ENCODE measurements at regions not wholly inside any gene's neighbourhood (a gene's known extent, or its start where the extent isn't known, plus 50 kb on each side); places are given as distances from the start of the nearest gene placed in this dataset.

DNA sequence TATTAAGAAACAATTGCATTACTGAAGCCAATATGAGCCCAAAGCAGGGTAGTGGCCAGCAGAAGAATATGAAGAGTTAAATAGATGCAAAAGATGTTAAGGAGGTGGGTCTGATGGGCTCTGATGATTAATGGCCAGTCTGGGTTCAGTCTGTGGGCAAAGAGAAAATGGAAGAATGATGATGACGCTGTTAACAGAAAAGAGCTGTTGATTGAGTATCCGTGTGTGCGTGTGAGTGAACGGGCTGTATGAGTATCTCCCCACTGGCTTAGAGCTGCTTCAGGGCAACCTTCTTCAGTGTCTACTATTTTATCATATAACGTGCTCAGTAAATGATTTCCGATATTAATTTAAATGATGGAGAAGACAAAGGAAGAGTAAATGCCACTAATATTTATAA, 723.3 kb upstream of the MAP3K7 start:
- Histone ChIP-seq H2AFZ (ENCODE audit: low read depth, low read length) (no peak overlapping the region), H3K36me3 (ENCODE audit: insufficient read depth, low read length) (no peaks in the 10 kb centered on the region), H3K27me3 (ENCODE audit: insufficient read depth, low read length) (no peaks in the 10 kb centered on the region), H3K4me1 (ENCODE audit: insufficient read depth, low read length) (no peaks in the 10 kb centered on the region), H3K4me3 (ENCODE audit: low read length) (no peak overlapping the region), H3K9me3 (ENCODE audit: low read length) (no peaks in the 10 kb centered on the region)

DNA sequence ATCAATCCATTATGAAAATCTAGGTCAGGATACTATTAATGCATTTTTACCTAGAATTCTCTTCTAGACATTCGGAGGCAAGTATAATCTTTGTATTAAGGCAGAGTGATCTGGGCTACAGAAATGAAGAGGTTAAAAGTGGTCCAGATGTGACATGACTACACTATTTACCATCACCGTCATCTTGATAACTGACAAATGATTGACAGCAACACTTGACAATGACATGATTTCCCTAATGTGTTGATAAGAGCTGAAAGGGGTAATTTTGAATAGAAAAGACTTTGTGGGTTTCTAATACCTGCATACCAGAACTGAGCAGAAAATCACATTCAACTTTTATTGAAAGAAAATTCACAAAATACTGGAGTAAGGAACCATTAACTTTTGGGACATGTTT, 718.9 kb upstream of the MAP3K7 start:
- H3K36me3 ChIP-seq (ENCODE audit: insufficient read depth, low read length): no peaks in the 10 kb centered on the region
- H2AFZ ChIP-seq (ENCODE audit: low read depth, low read length): no peak overlapping the region
- no peak overlapping the region for H3K4me3 ChIP-seq (ENCODE audit: low read length)
- no peaks in the 10 kb centered on the region for H3K27me3 ChIP-seq (ENCODE audit: insufficient read depth, low read length)
- H3K4me1 ChIP-seq (ENCODE audit: insufficient read depth, low read length): no peaks in the 10 kb centered on the region
- no peaks in the 10 kb centered on the region for H3K9me3 ChIP-seq (ENCODE audit: low read length)

DNA sequence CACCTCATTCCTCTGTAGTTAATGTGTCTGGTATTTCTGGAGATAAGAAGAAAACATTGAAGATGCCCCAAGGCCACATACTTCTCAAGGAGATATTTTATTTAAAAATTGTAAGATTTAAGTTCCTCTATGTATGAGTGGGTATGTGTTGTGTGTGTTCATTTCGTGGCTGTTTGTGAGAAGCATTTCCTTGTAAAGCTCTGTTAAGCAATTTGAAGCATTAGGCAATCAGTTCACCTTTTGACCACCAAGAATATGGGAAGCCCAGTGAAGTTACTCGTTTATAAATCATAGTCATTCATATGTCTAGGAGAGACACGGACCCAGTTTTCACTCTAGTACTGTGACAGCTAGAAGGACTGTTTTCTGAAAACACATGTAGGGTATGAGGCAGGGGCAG, 717.6 kb upstream of the MAP3K7 start:
- Histone ChIP-seq H3K4me3 (ENCODE audit: low read length) (no peak overlapping the region), H3K36me3 (ENCODE audit: insufficient read depth, low read length) (no peaks in the 10 kb centered on the region), H2AFZ (ENCODE audit: low read depth, low read length) (no peak overlapping the region), H3K9me3 (ENCODE audit: low read length) (no peaks in the 10 kb centered on the region), H3K4me1 (ENCODE audit: insufficient read depth, low read length) (no peaks in the 10 kb centered on the region), H3K27me3 (ENCODE audit: insufficient read depth, low read length) (no peaks in the 10 kb centered on the region)

DNA sequence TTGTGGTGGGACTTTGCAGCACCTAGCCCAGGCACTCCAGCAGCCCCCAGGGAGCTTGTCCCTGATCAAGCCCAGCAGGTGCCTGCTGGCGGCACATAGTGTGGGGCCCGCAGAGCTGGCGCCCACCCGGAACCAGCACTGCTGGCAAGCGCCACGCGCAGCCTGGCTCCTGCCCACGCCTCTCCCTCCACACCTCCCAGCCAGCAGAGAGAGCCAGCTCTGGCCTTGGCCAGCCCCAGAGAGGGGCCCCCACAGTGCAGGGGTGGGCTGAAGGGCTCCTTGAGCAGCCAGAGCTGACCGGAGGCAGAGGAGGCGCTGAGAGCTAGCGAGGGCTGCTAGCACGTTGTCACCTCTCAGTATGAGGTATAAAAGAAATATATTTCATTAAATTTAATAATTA, 716.5 kb upstream of the MAP3K7 start:
- H3K4me1 ChIP-seq (ENCODE audit: insufficient read depth, low read length): no peaks in the 10 kb centered on the region
- H3K9me3 ChIP-seq (ENCODE audit: low read length): no peaks in the 10 kb centered on the region
- no peaks in the 10 kb centered on the region for H3K36me3 ChIP-seq (ENCODE audit: insufficient read depth, low read length)
- H3K27me3 ChIP-seq (ENCODE audit: insufficient read depth, low read length): no peaks in the 10 kb centered on the region
- H3K4me3 ChIP-seq (ENCODE audit: low read length): no peak overlapping the region
- no peak overlapping the region for H2AFZ ChIP-seq (ENCODE audit: low read depth, low read length)

DNA sequence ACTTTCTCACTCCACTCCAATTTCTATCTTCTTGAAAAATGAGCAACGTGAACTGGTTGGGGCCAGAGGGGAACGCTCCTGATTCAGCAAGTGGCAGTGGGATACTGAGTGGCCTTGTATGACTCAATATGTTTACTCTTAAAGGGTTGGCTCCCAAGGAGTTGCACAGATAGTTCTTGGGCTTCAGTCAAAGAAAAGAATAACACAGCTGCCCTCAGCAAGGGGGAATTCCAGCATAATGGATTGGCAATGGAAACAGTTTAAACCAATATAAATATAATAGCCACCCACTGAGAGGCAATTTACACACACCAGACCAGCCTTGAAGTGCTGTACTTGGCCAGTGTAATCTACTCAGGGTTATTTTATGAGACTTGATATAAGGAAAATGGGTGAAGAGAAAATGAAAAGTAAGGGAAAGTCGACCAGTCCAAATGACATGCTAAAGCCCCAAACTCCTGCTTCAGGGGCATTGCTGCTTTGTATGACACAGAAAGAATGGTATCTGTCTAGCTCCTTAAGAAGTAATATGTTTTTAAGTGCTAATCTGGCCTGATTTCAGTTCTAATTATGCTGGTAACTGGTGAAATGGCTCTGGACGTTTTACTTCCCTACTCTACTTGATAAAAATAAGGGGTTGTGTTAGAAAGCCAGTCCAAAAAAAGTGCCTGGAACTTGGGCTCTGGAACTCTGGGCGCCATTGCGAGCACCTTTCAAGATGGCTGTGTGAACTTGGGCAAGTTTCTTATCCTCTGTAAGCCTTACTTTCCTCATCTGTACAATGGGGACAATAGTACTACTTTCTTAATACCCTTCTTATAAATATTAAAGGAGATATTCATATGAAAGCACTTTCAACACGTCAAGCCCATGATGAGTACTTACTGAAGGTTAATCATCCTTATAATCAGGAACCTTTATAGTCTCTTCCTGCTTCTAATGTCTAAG, 712.9 kb upstream of the MAP3K7 start:
- H3K4me3 ChIP-seq (ENCODE audit: low read length): no peak overlapping the region
- H2AFZ ChIP-seq (ENCODE audit: low read depth, low read length): no peak overlapping the region
- no peaks in the 10 kb centered on the region for H3K27me3 ChIP-seq (ENCODE audit: insufficient read depth, low read length)

DNA sequence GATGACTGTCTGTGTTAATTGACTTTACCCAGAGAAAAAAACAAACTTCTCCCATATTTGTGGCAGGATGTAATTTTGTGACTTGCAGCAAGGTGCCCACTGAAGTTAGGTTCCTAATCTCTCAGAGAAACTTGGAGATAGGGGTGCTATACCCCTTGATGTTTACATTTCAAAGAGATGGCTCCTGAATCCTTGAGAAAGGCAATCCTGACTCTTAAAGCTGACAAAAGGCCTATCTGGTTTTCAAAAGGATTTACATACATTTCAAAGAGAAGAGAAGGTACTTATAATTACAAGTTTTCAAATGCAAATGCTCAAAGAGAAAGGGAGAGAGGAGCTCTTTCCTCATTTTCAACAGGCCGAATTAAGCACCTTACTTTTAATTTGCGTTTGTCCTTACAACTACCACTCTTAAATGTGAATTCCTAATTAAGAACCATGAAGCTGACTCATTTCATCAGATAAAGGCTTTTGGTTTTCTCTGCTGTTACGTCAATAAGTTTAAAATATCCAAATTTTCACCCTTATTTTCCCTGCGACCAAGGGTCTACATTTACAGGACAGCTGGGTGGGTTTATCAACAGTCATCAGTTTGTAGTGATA, 711.8 kb upstream of the MAP3K7 start:
- H3K27me3 ChIP-seq (ENCODE audit: insufficient read depth, low read length): no peaks in the 10 kb centered on the region
- H3K4me3 ChIP-seq (ENCODE audit: low read length): no peak overlapping the region
- H2AFZ ChIP-seq (ENCODE audit: low read depth, low read length): no peak overlapping the region
- no peaks in the 10 kb centered on the region for H3K36me3 ChIP-seq (ENCODE audit: insufficient read depth, low read length)
- H3K9me3 ChIP-seq (ENCODE audit: low read length): no peaks in the 10 kb centered on the region
- no peaks in the 10 kb centered on the region for H3K4me1 ChIP-seq (ENCODE audit: insufficient read depth, low read length)

More for the DNA sequence above, 712.9 kb upstream of the MAP3K7 start:
- no peaks in the 10 kb centered on the region for H3K9me3 ChIP-seq (ENCODE audit: low read length)
- H3K36me3 ChIP-seq (ENCODE audit: insufficient read depth, low read length): no peaks in the 10 kb centered on the region
- no peaks in the 10 kb centered on the region for H3K4me1 ChIP-seq (ENCODE audit: insufficient read depth, low read length)

DNA sequence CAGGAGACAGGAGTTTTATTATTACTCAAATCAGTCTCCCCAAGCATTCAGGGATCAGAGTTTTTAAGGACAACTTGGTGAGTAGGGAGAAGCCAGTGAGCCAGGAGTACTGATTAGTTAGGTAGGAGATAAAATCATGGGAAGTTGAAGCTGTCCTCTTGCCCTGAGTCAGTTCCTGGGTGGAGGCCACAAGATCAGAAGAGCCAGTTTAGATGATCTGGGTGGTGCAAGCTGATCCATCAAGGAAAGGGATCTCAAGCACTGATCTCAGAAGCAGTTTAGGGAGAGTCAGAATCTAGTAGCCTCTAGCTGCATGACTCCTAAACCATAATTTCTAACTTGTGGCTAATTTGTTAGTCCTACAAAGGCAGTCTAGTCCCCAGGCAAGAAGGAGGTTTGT, 706.5 kb upstream of the MAP3K7 start:
- no peak overlapping the region for H2AFZ ChIP-seq (ENCODE audit: low read depth, low read length)
- no peak overlapping the region for H3K4me3 ChIP-seq (ENCODE audit: low read length)
- no peaks in the 10 kb centered on the region for H3K4me1 ChIP-seq (ENCODE audit: insufficient read depth, low read length)
- no peaks in the 10 kb centered on the region for H3K9me3 ChIP-seq (ENCODE audit: low read length)
- H3K27me3 ChIP-seq (ENCODE audit: insufficient read depth, low read length): no peaks in the 10 kb centered on the region
- H3K36me3 ChIP-seq (ENCODE audit: insufficient read depth, low read length): no peaks in the 10 kb centered on the region

DNA sequence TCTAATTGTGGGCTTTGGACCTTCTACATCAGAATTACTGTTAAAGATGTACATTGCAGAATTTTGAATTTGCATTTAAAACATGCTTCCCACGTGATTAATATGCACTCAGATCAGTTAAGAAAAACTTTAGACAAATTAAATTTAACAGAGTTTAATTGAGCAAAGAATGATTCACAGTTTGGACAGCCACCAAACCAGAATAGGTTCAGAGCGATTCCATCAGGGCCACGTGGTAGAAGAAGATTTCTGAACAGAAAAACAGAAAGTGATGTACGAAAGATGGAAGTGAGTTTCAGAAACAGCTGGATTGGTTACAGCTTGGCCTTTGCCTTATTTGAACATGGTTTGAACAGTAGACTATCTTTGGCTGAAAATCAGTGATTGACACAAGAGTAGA, 704.2 kb upstream of the MAP3K7 start:
- H3K4me1 ChIP-seq (ENCODE audit: insufficient read depth, low read length): no peaks in the 10 kb centered on the region
- H2AFZ ChIP-seq (ENCODE audit: low read depth, low read length): no peak overlapping the region
- no peak overlapping the region for H3K4me3 ChIP-seq (ENCODE audit: low read length)
- H3K9me3 ChIP-seq (ENCODE audit: low read length): no peaks in the 10 kb centered on the region
- no peaks in the 10 kb centered on the region for H3K36me3 ChIP-seq (ENCODE audit: insufficient read depth, low read length)
- no peaks in the 10 kb centered on the region for H3K27me3 ChIP-seq (ENCODE audit: insufficient read depth, low read length)

DNA sequence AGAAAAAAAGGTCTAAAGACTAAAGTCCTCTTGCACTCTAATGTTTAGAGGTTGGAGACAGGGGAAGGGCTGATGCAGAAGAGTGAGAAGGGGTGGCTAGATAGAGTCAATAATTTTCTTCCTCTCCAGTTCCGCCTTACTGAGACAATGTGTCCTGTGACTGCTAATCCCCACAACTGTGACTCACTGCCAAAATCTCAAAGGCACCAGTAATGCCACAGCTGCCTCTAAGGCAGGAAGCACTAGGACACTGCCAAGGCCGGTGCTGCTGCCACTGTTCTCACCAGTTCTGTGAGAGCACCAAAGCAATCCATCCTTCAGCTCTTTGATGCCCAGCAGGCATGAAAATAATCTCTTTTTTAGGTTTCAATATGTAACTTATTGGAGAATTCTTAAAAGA, 701.9 kb upstream of the MAP3K7 start:
- no peaks in the 10 kb centered on the region for H3K4me1 ChIP-seq (ENCODE audit: insufficient read depth, low read length)
- no peaks in the 10 kb centered on the region for H3K27me3 ChIP-seq (ENCODE audit: insufficient read depth, low read length)
- no peaks in the 10 kb centered on the region for H3K9me3 ChIP-seq (ENCODE audit: low read length)
- no peak overlapping the region for H3K4me3 ChIP-seq (ENCODE audit: low read length)
- H3K36me3 ChIP-seq (ENCODE audit: insufficient read depth, low read length): no peaks in the 10 kb centered on the region
- no peak overlapping the region for H2AFZ ChIP-seq (ENCODE audit: low read depth, low read length)

DNA sequence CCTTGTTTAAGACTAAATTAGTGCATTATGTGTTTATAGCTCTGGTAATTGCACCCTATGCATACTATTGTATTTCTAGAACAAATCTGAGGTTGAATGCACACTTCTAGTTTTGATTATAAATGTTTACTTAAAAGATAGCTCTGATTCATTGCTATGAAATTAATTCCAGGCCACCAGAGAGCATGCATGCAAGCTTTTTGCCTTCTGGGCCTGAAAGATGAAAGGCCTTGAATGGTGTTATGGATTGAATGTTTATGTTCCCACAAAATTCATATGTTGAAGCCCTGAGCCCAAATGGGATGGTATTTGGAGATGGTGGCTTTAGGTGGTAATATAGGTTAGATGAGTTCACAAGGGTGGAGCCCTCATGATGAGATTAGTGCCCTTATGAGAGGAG, 695.0 kb upstream of the MAP3K7 start:
- H3K4me1 ChIP-seq (ENCODE audit: insufficient read depth, low read length): no peaks in the 10 kb centered on the region
- no peaks in the 10 kb centered on the region for H3K27me3 ChIP-seq (ENCODE audit: insufficient read depth, low read length)
- no peaks in the 10 kb centered on the region for H3K36me3 ChIP-seq (ENCODE audit: insufficient read depth, low read length)
- H3K4me3 ChIP-seq (ENCODE audit: low read length): no peak overlapping the region
- H3K9me3 ChIP-seq (ENCODE audit: low read length): no peaks in the 10 kb centered on the region
- H2AFZ ChIP-seq (ENCODE audit: low read depth, low read length): no peak overlapping the region

DNA sequence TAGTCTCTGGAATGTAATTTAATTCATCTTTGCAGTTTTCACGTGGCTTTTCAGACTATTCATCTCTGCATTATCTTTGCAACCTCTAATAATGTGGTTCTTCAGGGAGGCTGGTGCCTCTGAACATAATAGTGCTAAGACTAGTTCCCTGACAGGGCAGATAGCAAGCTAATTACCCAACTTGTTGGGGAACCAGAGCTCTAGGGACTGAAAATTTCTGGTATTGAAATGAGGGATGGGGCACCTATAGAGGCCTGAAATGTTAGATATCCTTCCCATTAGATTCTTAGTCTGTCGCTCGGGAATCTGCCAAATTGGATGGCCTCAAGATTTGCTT, 693.6 kb upstream of the MAP3K7 start:
- Histone ChIP-seq H3K36me3 (ENCODE audit: insufficient read depth, low read length) (no peaks in the 10 kb centered on the region), H3K9me3 (ENCODE audit: low read length) (no peaks in the 10 kb centered on the region), H3K4me1 (ENCODE audit: insufficient read depth, low read length) (no peaks in the 10 kb centered on the region), H2AFZ (ENCODE audit: low read depth, low read length) (no peak overlapping the region), H3K4me3 (ENCODE audit: low read length) (no peak overlapping the region), H3K27me3 (ENCODE audit: insufficient read depth, low read length) (no peaks in the 10 kb centered on the region)

DNA sequence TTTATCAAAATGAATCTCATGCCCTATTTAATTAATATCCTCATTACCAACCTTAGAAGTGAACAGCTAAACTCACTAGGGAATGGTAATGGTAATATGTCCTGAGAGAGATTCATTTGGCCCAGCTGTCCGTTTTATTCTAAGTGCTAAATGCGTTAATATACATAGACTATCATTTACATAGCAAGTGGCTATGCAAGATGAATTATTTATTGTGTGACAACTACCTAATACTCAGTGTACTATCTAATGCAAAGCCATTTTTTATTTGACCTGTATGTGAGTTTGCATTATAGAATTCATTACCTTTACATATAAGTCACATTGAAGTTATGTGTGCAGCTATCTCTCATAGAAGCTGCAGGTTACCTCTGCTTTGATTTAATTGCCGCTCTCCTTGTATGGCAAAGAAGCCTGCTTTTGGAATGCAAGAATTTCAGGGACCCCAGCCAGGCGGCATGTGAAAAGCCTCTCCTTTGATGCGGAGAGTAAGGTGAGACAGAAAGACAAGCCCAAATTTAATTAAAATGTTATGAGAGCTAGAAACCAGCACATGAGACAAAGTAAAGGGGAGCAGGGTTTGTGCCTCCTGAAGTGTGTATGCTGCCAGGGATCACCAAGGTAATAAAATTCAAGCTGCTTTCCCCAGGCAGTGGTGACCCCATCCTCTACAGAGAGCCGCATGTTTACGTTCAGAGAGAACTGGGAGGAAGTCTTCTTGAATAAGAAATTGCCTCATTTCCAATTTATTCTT, 693.0 kb upstream of the MAP3K7 start:
- H3K36me3 ChIP-seq (ENCODE audit: insufficient read depth, low read length): no peaks in the 10 kb centered on the region
- no peaks in the 10 kb centered on the region for H3K27me3 ChIP-seq (ENCODE audit: insufficient read depth, low read length)
- no peaks in the 10 kb centered on the region for H3K9me3 ChIP-seq (ENCODE audit: low read length)
- no peak overlapping the region for H2AFZ ChIP-seq (ENCODE audit: low read depth, low read length)
- H3K4me3 ChIP-seq (ENCODE audit: low read length): no peak overlapping the region
- H3K4me1 ChIP-seq (ENCODE audit: insufficient read depth, low read length): no peaks in the 10 kb centered on the region

DNA sequence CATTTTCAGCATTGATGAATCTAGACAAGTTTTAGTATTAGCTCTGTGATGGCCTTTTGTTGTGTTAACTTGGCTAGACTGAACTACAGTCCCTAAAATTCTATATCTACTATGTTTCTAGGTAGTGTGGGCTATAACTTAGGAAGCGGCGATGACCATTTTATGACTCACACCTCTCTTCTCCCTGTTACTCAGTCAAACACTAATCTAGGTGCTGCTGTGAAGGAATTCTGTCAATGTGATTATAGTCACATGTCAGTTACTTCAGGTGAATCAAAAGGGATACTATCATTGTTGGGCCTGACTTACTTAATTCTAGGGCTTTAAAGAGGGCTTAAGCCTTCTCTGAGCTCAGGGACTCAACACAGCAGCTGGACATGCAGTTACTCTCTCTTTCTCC, 691.5 kb upstream of the MAP3K7 start:
- Histone ChIP-seq H3K27me3 (ENCODE audit: insufficient read depth, low read length) (no peaks in the 10 kb centered on the region), H3K36me3 (ENCODE audit: insufficient read depth, low read length) (no peaks in the 10 kb centered on the region), H2AFZ (ENCODE audit: low read depth, low read length) (no peak overlapping the region), H3K4me3 (ENCODE audit: low read length) (no peak overlapping the region), H3K4me1 (ENCODE audit: insufficient read depth, low read length) (no peaks in the 10 kb centered on the region), H3K9me3 (ENCODE audit: low read length) (no peaks in the 10 kb centered on the region)

Data from neuron (in vitro differentiated cells).